ENCODE measurements at regions not wholly inside any gene's neighbourhood (a gene's known extent, or its start where the extent isn't known, plus 50 kb on each side); places are given as distances from the start of the nearest gene placed in this dataset.
"Not testable (repeated sequence)": the region's sequence is repeated elsewhere in the genome, so short reads cannot be mapped to it uniquely, and the experiment has no call there.

DNA sequence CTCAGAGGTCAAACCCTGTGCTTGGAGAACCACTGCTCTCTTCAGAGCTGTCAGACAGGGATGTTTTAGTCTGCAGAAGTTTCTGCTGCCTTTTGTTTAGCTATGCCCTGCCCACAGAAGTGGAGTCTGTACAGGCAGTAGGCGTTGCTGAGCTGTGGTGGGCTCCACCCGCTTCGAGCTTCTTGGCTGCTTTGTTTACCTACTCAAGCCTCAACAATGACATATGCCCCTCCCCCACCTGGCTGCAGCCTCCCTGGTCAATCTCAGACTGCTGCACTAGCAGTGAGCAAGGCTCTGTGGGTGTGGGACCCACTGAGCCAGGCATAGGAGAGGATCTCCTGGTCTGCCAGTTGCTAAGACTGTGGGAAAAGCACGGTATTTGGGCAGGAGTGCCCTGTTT is 756.6 kb downstream of the EDEM1 start:
- in situ Hi-C loops (cut with MboI; ENCODE audit: low pct_unique_long_range_greater_than_20kb, low sequenced_read_pairs); DNase-seq: not testable (repeated sequence)

DNA sequence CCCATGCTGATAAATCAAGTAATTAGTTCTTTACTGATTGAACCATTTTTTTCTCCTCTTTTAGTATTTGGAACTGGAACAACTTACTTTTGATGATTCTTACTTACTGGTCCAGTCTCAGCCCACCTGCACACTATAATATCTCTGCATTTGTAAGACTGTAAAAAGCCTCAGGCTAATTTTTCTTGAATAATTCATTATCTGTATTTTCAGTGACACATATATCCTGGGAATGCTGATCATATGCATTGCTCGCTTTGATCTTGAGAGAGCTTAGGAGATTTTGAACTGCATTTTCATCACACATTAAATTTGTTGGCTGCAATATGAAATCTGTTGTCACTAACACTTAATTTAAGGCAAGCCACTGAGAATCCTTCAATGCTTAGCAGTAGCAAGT is 760.6 kb downstream of the EDEM1 start:
- DNase-seq = no peak
- in situ Hi-C loops (cut with MboI; ENCODE audit: low pct_unique_long_range_greater_than_20kb, low sequenced_read_pairs) = no loop called here

DNA sequence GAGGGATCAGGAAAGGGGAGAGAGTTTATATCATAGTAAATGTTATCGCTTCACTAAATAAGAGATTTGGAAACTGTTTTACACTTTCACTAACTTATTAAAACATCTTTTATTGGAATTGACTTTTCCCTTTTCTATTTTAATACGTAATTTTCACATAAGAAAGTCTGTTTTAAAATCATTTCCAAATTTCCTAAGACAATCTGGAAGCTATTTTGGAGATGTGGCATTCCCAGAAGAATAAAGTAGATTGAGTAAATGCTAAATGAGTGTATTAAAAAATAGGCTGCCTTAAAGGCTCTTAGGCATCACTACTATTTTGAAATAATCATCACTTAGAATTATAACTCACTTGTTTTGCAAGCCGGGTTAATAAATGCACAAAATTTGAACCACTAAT is 763.5 kb downstream of the EDEM1 start:
- DNase-seq = no peak
- in situ Hi-C loops (cut with MboI; ENCODE audit: low pct_unique_long_range_greater_than_20kb, low sequenced_read_pairs) = no loop called here

DNA sequence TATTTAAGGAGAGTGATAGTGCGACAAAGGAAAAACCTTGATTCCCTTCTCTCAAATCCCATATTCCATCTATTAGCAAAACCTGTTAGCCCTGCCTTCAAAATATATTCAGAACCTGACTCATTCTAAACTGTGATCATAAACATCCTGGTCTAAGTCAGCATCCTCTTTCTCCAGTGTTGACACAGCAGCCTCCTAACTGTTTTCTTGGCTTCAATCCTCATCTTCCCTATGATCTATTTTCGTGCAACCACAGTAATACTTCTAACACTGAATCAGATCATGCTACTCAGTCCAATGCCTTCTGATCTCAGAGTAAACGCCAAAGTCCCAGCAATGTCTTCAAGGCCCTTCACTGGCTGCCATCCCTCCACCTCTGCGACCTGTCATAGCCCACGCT is 785.1 kb downstream of the EDEM1 start:
- no peak for DNase-seq
- in situ Hi-C loops (cut with MboI; ENCODE audit: low pct_unique_long_range_greater_than_20kb, low sequenced_read_pairs) = no loop called here

DNA sequence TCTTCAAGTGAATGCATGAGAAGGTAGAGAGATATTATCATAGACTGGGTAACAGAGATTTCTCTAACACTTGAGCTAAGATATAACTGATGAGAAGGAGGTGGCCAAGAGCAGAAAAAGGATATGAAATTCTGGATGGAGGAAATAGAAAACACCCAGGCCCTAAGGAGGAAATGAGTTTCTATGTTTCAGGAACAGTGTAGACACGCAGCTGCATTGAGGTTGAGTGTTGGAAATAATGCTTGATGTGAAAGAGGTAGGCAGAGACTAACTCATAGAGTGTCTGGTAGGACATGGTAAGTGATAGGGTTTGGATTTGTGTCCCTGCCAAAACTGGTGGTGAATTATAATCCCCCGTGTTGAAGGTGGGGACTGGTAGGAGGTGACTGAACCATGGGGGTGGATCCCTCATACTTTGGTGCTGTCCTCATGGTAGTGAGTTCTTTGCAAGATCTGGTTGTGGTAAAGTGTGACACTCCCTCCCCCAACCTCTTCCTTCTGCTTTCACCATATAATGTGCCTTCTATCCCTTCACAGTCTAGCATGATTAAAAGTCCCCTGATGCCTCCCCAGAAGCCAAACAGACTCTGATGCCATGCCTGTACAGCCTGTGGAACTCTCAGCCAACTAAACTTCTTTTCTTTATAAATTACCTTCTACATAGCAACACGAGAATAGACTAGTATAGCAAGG is 787.3 kb downstream of the EDEM1 start:
- no peak for DNase-seq
- in situ Hi-C loops (cut with MboI; ENCODE audit: low pct_unique_long_range_greater_than_20kb, low sequenced_read_pairs) = no loop called here

DNA sequence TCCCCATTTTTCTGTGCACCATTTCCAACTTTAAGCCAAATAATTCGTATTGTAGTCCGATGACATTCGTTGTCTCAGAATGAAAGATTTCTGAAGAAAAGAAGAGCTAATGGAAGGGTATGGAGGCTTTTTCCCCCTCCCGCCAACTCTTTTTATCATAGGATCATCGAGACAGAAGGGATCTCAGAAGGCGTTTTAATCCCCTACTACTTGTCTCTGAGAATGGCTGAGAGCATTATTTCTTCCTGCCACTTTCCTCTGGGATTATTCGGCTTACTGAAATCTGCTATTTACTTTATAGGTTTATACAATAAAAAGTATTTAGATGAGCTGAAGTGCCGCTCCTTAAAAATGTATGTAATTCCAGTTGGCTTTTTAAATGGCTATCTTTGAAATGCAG is 789.8 kb downstream of the EDEM1 start:
- in situ Hi-C loops (cut with MboI; ENCODE audit: low pct_unique_long_range_greater_than_20kb, low sequenced_read_pairs) = no loop called here
- DNase-seq = no peak

DNA sequence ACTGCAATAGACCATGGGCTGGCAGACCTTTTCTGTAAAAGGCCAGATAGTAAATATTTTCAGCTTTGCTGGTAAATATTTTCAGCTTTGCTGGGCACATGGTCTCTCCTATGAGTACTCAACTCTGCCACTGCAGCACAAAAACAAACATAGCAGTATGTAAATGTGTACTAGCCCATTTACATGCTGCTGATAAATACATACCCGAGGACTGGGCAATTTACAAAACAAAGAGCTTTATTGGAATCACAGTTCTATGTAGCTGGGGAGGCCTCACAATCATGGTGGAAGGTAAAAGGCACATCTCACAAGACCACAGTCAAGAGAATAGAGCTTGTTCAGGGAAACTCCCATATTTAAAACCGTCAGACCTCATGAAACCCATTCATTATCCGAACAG is 793.0 kb downstream of the EDEM1 start:
- DNase-seq = no peak
- in situ Hi-C loops (cut with MboI; ENCODE audit: low pct_unique_long_range_greater_than_20kb, low sequenced_read_pairs) = no loop called here

DNA sequence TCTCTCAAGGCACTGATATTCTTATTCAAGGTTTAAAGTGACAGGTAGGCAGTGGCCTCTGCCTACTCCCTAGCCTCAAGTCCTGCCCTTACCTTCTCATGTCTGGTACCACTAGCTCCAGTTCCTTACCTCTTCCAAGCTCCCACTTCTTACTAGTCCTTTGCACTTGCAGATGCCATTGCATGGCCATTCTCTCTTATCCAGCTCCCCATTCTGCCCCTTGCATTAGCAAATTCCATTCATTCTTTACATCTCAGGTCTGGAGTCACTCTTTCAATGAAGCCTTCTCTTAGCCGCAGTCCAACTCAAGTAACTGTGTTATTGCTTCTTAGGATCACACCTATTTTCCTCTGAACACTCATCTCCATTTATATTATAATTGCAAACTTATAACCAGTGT is 807.1 kb downstream of the EDEM1 start:
- in situ Hi-C loops (cut with MboI; ENCODE audit: low pct_unique_long_range_greater_than_20kb, low sequenced_read_pairs) = no loop called here
- DNase-seq = no peak

DNA sequence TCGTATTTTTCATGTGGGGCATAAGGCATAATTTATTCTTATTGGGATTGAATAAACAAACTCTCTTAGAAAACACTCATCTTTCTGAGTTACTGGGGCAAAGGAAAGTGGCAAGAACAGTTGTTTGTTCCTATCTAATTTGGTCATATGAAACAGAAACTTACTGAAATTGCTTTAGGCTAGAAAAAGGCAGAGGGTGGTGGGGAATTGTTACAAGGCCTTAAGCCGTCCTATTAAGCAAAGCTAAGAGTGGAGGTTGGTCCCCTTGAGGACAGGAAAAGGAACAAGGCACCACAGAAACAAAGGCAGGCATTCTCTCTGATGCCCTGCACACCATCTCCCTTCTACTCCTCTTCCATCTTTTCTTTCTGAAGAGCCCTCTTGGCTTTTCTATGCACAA is 830.9 kb downstream of the EDEM1 start:
- DNase-seq = no peak
- in situ Hi-C loops (cut with MboI; ENCODE audit: low pct_unique_long_range_greater_than_20kb, low sequenced_read_pairs) = no loop called here

DNA sequence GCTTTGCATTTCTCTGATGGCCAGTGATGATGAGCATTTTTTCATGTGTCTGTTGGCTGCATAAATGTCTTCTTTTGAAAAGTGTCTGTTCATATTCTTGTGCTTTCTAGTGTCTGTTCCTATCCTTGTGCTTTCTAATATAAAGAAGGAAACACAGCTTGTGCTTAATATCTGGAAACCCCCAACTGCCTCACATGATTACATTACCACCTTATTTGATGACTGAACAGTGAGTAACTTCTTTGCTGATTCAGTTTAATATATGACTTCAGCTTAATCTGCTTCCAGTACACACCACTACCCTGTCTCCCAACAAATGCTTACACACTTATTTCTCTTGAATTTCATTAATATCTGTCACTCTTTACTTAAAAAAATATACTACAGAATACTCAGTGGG is 835.1 kb downstream of the EDEM1 start:
- in situ Hi-C loops (cut with MboI; ENCODE audit: low pct_unique_long_range_greater_than_20kb, low sequenced_read_pairs) = no loop called here
- no peak for DNase-seq

DNA sequence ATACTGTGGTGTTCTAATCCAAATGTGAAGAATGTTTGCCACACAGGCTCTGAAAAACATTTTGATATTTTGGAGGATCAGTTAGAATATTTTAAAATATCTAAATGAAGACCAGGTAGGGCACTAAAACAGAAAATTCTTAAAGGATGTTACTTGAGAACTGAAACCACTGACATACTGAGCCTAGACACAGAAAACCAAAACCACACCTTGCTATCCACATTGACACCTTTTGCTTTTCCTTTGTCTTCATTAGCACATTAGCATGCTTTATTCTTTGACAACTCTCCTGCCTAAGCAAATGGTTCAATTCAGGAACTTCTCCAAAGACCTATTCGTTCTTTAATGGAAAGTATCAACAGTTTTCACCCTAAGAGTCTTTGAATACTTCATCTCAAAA is 835.9 kb upstream of the GRM7 start:
- in situ Hi-C loops (cut with MboI; ENCODE audit: low pct_unique_long_range_greater_than_20kb, low sequenced_read_pairs) = no loop called here
- DNase-seq = no peak

DNA sequence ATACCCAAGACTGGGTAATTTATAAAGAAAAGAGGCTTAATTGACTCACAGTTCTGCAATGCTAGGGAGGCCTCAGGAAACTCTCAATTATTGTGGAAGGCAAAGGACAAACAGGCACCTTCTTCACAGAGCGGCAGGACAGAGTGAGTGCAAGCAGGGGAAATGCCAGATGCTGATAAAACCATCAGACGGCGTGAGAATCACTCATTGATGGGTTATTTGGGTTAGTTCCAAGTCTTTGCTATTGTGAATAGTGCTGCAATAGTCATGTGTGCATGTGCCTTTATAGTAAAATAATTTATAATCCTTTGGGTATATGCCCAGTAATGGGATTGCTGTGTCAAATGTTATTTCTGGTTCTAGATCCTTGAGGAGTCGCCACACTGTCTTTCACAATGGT is 830.3 kb upstream of the GRM7 start:
- in situ Hi-C loops (cut with MboI; ENCODE audit: low pct_unique_long_range_greater_than_20kb, low sequenced_read_pairs); DNase-seq: not testable (repeated sequence)

DNA sequence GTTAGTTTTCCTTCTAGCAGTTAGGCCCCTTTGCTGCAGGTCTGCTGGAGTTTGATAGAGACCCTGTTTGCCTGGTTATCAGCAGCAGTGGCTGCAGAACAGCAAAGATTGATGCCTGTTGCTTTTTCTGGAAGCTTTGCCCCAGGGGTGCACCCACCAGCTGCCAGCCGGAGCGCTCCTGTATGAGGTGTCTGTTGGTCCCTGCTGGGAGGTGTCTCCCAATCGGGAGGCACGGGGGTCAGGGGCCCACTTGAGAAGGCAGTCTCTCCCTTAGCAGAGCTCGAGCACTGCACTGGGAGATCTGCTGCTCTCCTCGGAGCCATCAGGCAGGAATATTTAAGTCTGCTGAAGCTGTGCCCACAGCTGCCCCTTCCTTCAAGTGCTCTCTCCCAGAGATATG is 825.3 kb upstream of the GRM7 start:
- in situ Hi-C loops (cut with MboI; ENCODE audit: low pct_unique_long_range_greater_than_20kb, low sequenced_read_pairs) = no loop called here
- no peak for DNase-seq

DNA sequence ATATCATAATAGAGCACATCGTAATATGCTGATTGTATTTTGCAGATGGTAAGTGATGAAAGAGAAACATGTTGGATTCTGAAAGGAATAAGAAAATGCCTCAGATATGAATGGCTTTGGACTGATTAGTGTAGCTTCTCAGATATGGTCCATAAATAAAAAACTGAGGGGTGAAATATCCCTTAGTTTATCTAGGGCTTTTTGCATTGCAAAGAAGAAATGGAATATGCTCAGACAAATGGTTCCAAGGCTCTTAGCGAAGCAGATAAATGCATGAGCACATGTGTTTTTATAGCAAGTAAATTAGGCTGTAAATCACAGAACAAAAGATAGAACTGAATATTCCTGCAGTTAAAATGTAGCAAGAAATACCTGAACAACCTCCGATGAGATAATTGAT is 820.9 kb upstream of the GRM7 start:
- in situ Hi-C loops (cut with MboI; ENCODE audit: low pct_unique_long_range_greater_than_20kb, low sequenced_read_pairs) = no loop called here

DNA sequence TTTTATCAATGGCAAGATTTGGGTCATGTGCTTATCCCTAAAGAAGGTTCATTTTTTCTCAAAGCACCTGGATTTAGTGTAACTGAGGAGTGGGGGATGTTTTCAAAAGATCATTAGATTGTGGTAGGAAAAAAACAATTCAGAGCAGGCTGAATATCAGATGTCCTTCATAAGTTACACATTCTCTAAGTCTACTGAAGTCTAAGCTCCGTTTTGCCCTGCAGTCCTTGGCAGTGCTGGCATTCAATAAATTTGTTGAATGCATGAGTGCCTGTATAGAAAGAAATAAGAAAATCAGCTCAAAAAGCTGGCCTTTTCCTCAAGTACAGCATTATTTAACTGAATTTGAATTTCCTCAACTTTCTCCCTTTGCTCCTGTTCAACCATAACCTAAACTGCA is 819.0 kb upstream of the GRM7 start:
- DNase-seq = no peak
- in situ Hi-C loops (cut with MboI; ENCODE audit: low pct_unique_long_range_greater_than_20kb, low sequenced_read_pairs) = no loop called here

More for the DNA sequence above, 820.9 kb upstream of the GRM7 start:
- DNase-seq = no peak

DNA sequence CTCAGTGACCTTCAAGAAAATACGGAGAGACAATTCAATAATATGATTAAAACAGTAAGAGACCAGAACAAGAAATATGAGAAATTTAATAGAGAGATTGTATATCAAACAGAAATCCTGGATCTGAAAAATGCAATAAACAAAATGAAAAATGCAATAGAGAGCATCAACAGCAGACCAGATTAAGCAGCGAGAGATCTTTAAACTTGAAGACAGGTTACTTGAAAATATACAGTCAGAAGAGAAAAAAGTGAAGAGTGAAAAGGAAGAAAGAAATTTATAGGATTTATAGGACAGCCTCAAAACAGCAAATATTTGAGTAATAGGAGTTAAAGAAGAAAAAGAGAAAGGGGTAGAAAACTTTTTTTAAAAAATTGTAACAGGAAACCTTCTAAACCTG is 813.9 kb upstream of the GRM7 start:
- in situ Hi-C loops (cut with MboI; ENCODE audit: low pct_unique_long_range_greater_than_20kb, low sequenced_read_pairs) = no loop called here
- DNase-seq = no peak

DNA sequence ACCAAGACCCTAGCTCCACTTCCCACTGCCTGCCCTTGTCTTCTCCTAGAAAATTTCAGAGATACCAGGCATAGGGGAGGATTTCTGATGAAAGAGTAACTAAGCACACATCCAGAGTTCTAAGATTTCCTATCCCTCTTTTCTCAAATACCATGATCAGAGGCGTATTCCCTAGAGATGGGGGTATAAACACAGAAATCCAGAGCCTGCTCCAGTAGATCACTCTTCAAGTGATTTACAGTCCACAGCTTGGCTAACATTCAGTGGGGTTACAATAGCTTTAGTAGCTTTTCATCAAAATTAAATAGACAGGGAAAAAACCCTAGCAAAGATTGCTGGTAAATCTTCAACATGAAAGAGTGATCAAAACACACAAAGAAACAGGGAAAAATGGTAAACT is 800.7 kb upstream of the GRM7 start:
- no peak for DNase-seq
- in situ Hi-C loops (cut with MboI; ENCODE audit: low pct_unique_long_range_greater_than_20kb, low sequenced_read_pairs) = no loop called here

DNA sequence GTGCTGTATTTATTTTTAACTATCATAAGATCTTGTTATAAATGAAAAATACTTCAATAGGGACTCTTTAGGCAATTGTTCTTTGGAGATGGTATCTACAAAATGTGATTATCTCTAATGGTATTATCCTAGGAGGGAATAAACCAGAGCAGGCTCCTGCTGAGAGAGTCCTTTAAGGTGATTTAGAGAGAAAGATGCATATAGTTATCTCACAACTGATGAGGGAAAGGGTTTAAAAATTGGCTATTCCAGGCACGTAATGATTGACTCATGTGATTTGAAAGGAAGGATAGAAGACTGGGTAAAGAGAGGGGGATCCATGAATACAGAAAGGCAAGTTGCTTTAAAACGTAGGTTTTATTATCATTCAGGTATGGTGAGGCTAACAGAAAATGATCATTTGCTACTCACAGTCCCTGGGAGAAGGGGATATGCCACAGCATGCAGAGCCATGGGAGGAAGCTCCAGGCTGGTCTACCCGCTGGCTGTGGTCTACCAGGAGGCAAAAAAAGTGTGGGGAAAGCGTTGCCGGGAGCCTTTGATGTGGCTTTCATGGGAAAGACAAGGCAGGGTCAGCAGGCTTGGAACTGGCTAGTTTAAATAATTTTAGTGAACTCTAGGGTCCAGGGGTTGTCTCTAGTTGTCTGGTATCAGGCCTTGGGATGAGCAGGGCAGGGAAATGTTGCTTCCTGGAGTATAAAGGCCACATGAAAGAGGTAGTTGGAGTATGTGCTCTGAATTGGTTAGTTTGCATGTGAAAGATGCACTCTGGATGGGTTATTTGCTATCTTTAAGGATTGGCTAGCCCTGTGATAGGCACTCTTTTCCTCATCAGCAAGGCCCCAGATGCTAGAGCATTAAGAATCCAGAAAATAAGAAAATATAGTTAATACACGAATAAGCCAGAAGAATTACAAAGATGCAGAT is 798.4 kb upstream of the GRM7 start:
- in situ Hi-C loops (cut with MboI; ENCODE audit: low pct_unique_long_range_greater_than_20kb, low sequenced_read_pairs) = no loop called here
- DNase-seq = no peak

DNA sequence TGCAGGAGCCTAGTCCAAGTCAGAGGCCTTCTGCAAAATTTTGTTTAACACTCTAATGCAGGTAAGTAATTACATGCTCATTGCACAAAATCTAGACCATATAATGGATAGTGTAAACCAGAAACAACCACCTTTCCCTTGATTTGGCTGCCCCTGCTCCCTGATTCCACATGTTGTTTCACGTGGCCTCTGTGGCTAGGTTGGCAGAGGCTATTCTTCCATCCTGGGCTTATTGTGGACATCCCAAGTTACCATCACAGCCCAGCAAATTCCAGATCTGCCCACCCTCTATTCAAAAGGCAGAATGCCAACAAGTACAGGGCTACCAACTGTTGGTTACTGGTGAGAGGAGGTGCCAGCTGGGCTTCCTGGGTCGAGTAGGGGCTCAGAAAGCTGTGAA is 794.5 kb upstream of the GRM7 start:
- DNase-seq = no peak
- in situ Hi-C loops (cut with MboI; ENCODE audit: low pct_unique_long_range_greater_than_20kb, low sequenced_read_pairs) = no loop called here

DNA sequence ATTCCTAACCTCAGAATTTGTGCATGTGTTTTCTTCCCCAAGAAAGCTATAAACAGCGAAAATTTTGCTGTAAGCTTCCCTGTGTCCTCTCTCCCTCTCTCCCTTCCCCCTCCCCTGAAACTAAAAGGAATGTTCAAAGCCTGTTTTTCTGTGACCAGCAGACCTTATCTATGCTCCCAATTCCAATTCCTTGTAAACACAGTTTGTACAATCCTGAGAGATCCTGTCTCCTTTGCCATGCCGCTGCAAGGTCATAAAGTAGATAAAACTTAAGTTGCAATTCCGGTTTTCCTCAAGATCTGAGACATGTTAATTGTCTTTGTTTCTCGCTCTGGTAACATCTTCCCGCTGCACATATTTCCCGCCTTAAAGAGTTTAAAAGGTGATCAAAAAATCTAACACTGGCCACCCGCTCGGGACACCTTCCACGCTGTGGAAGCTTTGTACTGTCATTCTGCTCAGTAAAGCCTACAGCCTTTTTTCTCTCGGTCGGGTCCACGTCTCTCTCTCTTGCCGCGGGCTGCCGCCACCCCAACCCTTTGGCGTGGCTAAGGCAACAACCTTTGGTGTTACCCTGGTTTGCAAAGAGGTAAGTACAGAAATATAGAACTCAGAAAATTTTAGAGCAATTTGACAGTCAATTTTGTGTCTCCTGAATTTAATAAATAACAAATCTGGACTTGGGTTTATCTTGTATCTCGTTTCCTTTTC is 793.9 kb upstream of the GRM7 start:
- in situ Hi-C loops (cut with MboI; ENCODE audit: low pct_unique_long_range_greater_than_20kb, low sequenced_read_pairs); DNase-seq: not testable (repeated sequence)
